ENCODE measurements at regions not wholly inside any gene's neighbourhood (a gene's known extent, or its start where the extent isn't known, plus 50 kb on each side); places are given as distances from the start of the nearest gene placed in this dataset.
"Not testable (repeated sequence)": the region's sequence is repeated elsewhere in the genome, so short reads cannot be mapped to it uniquely, and the experiment has no call there.

GRCh38 chr21:10416691-10417447 is 104.5 kb upstream of the TPTE start:
- intact Hi-C loops (cut with micrococcal nuclease) = loop anchor here in 1 of 2 donors (2.0 kb wide), 2 partner anchors 14 to 16 kb away; no protein-coding TSS in a partner anchor
- not testable (repeated sequence) for H2AFZ ChIP-seq (ENCODE audit: insufficient read depth, low read depth, low read length, poor library complexity, severe bottlenecking); H3K36me3 ChIP-seq (replicated peaks in 1 of 2; ENCODE audit: control insufficient read depth in 1 of 2, insufficient read depth in 2 of 2, low read length in 2 of 2); H3K79me2 ChIP-seq (ENCODE audit: insufficient read depth, low read length); H3K27me3 ChIP-seq (ENCODE audit: control insufficient read depth in 2 of 2, insufficient read depth in 2 of 2, low read length in 2 of 2); H3K27ac Mint-ChIP-seq; H3K4me3 ChIP-seq (replicated peaks in 1 of 3; ENCODE audit: low read depth in 2 of 3, low read length in 3 of 3); H4K20me1 ChIP-seq (ENCODE audit: insufficient read depth, low read length); H3K36me3 Mint-ChIP-seq; H3K27me3 Mint-ChIP-seq (ENCODE audit: low read depth in 3 of 3); H3K9me3 Mint-ChIP-seq; H3K4me1 ChIP-seq (ENCODE audit: control insufficient read depth in 1 of 2, insufficient read depth in 2 of 2, low read length in 2 of 2); H3K9ac ChIP-seq (ENCODE audit: insufficient read depth, low read length, poor library complexity, severe bottlenecking); H3K4me1 Mint-ChIP-seq; H3K27ac ChIP-seq (ENCODE audit: low read depth in 1 of 2, low read length in 2 of 2); DNase-seq; H3K4me3 Mint-ChIP-seq; H3K4me2 ChIP-seq (replicated peaks; ENCODE audit: extremely low read depth, low read length, poor library complexity, severe bottlenecking)
- WGBS (ENCODE audit: insufficient coverage) = 60% methylated on average over 4 of the region's 4 CpGs
- peaks cover 69 to 91% of the 10 kb centered on the region in 2 donors for H3K9me3 ChIP-seq (replicated peaks in 1 of 2; ENCODE audit: control insufficient read depth in 1 of 2, insufficient read depth in 1 of 2, low read length in 2 of 2)

GRCh38 chr21:10417551-10418002 is 103.8 kb upstream of the TPTE start:
- not testable (repeated sequence) for H3K4me1 ChIP-seq (ENCODE audit: control insufficient read depth in 1 of 2, insufficient read depth in 2 of 2, low read length in 2 of 2); DNase-seq; H3K4me2 ChIP-seq (replicated peaks; ENCODE audit: extremely low read depth, low read length, poor library complexity, severe bottlenecking); H3K36me3 ChIP-seq (replicated peaks in 1 of 2; ENCODE audit: control insufficient read depth in 1 of 2, insufficient read depth in 2 of 2, low read length in 2 of 2); H3K4me1 Mint-ChIP-seq; H3K27ac Mint-ChIP-seq; H3K9ac ChIP-seq (ENCODE audit: insufficient read depth, low read length, poor library complexity, severe bottlenecking); H2AFZ ChIP-seq (ENCODE audit: insufficient read depth, low read depth, low read length, poor library complexity, severe bottlenecking); H3K36me3 Mint-ChIP-seq; H3K27me3 Mint-ChIP-seq (ENCODE audit: low read depth in 3 of 3); H3K27me3 ChIP-seq (ENCODE audit: control insufficient read depth in 2 of 2, insufficient read depth in 2 of 2, low read length in 2 of 2); H3K27ac ChIP-seq (ENCODE audit: low read depth in 1 of 2, low read length in 2 of 2); H3K4me3 ChIP-seq (replicated peaks in 1 of 3; ENCODE audit: low read depth in 2 of 3, low read length in 3 of 3); H4K20me1 ChIP-seq (ENCODE audit: insufficient read depth, low read length); H3K79me2 ChIP-seq (ENCODE audit: insufficient read depth, low read length); H3K4me3 Mint-ChIP-seq; H3K9me3 Mint-ChIP-seq
- intact Hi-C loops (cut with micrococcal nuclease) = loop anchor here in 1 of 2 donors (2.0 kb wide), 2 partner anchors 13 to 17 kb away; no protein-coding TSS in a partner anchor
- WGBS (ENCODE audit: insufficient coverage) = 77% methylated on average over 12 of the region's 12 CpGs
- H3K9me3 ChIP-seq (replicated peaks in 1 of 2; ENCODE audit: control insufficient read depth in 1 of 2, insufficient read depth in 1 of 2, low read length in 2 of 2) = peaks cover 73 to 92% of the 10 kb centered on the region in 2 donors

- 74% methylated on average over 3 of the region's 4 CpGs for WGBS (ENCODE audit: insufficient coverage)
- H3K4me1 ChIP-seq (ENCODE audit: control insufficient read depth in 1 of 2, insufficient read depth in 2 of 2, low read length in 2 of 2); H3K36me3 ChIP-seq (replicated peaks in 1 of 2; ENCODE audit: control insufficient read depth in 1 of 2, insufficient read depth in 2 of 2, low read length in 2 of 2); H3K4me3 ChIP-seq (replicated peaks in 1 of 3; ENCODE audit: low read depth in 2 of 3, low read length in 3 of 3); H3K9me3 Mint-ChIP-seq; H3K27me3 Mint-ChIP-seq (ENCODE audit: low read depth in 3 of 3); intact Hi-C loops (cut with micrococcal nuclease); H3K4me2 ChIP-seq (replicated peaks; ENCODE audit: extremely low read depth, low read length, poor library complexity, severe bottlenecking); H3K9ac ChIP-seq (ENCODE audit: insufficient read depth, low read length, poor library complexity, severe bottlenecking); H3K36me3 Mint-ChIP-seq; H4K20me1 ChIP-seq (ENCODE audit: insufficient read depth, low read length); H3K27ac Mint-ChIP-seq; H2AFZ ChIP-seq (ENCODE audit: insufficient read depth, low read depth, low read length, poor library complexity, severe bottlenecking); H3K27ac ChIP-seq (ENCODE audit: low read depth in 1 of 2, low read length in 2 of 2); H3K4me3 Mint-ChIP-seq; H3K4me1 Mint-ChIP-seq; H3K79me2 ChIP-seq (ENCODE audit: insufficient read depth, low read length); DNase-seq; H3K27me3 ChIP-seq (ENCODE audit: control insufficient read depth in 2 of 2, insufficient read depth in 2 of 2, low read length in 2 of 2): not testable (repeated sequence)
- peaks cover 73 to 90% of the 10 kb centered on the region in 2 donors for H3K9me3 ChIP-seq (replicated peaks in 1 of 2; ENCODE audit: control insufficient read depth in 1 of 2, insufficient read depth in 1 of 2, low read length in 2 of 2)
Observed at GRCh38 chr21:10418250-10419048, 102.9 kb upstream of the TPTE start.

GRCh38 chr21:10421199-10421598 is 100.2 kb upstream of the TPTE start:
- H2AFZ ChIP-seq (ENCODE audit: insufficient read depth, low read depth, low read length, poor library complexity, severe bottlenecking); H3K36me3 Mint-ChIP-seq; intact Hi-C loops (cut with micrococcal nuclease); H3K27ac ChIP-seq (ENCODE audit: low read depth in 1 of 2, low read length in 2 of 2); H3K4me2 ChIP-seq (replicated peaks; ENCODE audit: extremely low read depth, low read length, poor library complexity, severe bottlenecking); H3K9ac ChIP-seq (ENCODE audit: insufficient read depth, low read length, poor library complexity, severe bottlenecking); DNase-seq; H3K4me1 ChIP-seq (ENCODE audit: control insufficient read depth in 1 of 2, insufficient read depth in 2 of 2, low read length in 2 of 2); H3K79me2 ChIP-seq (ENCODE audit: insufficient read depth, low read length); H3K27me3 Mint-ChIP-seq (ENCODE audit: low read depth in 3 of 3); H3K27me3 ChIP-seq (ENCODE audit: control insufficient read depth in 2 of 2, insufficient read depth in 2 of 2, low read length in 2 of 2); H3K27ac Mint-ChIP-seq; H3K4me3 ChIP-seq (replicated peaks in 1 of 3; ENCODE audit: low read depth in 2 of 3, low read length in 3 of 3); H3K4me1 Mint-ChIP-seq; H4K20me1 ChIP-seq (ENCODE audit: insufficient read depth, low read length); H3K36me3 ChIP-seq (replicated peaks in 1 of 2; ENCODE audit: control insufficient read depth in 1 of 2, insufficient read depth in 2 of 2, low read length in 2 of 2); H3K4me3 Mint-ChIP-seq; H3K9me3 Mint-ChIP-seq: not testable (repeated sequence)
- H3K9me3 ChIP-seq (replicated peaks in 1 of 2; ENCODE audit: control insufficient read depth in 1 of 2, insufficient read depth in 1 of 2, low read length in 2 of 2) = peaks cover 58 to 84% of the 10 kb centered on the region in 2 donors
- 75% methylated on average over 4 of the region's 4 CpGs for WGBS (ENCODE audit: insufficient coverage)
